ENCODE measurements at regions not wholly inside any gene's neighbourhood (a gene's known extent, or its start where the extent isn't known, plus 50 kb on each side); places are given as distances from the start of the nearest gene placed in this dataset.

- no peak overlapping the region for H2AFZ ChIP-seq (ENCODE audit: control insufficient read depth, low read depth, low read length)
- H3K9ac ChIP-seq (ENCODE audit: control insufficient read depth, insufficient read depth, low read length): no peak overlapping the region
- FAIRE-seq: no peak
- 82% methylated on average over 10 of the region's 11 CpGs for WGBS (ENCODE audit: insufficient coverage, insufficient replicate concordance, low lambda C conversion rate, missing lambda C conversion rate)
- H3K79me2 ChIP-seq (ENCODE audit: control insufficient read depth, insufficient read depth, low read length): no peaks in the 10 kb centered on the region
- POLR2A ChIA-PET: no interaction called here
- no peak for DNase-seq (ENCODE audit: low read depth, low spot score)
- no peaks in the 10 kb centered on the region for H4K20me1 ChIP-seq (ENCODE audit: control insufficient read depth, insufficient read depth)
- CTCF ChIA-PET: interaction anchor here (1.3 to 1.8 kb wide), 4 partner anchors 14 to 87 kb away, joined by 4 to 24 read pairs (median 7); no protein-coding TSS in a partner anchor
- H3K27me3 ChIP-seq (replicated peaks in 1 of 2; ENCODE audit: control insufficient read depth in 2 of 2, insufficient read depth in 2 of 2, low read length in 1 of 2): no peaks in the 10 kb centered on the region
- SMC1A ChIA-PET (ENCODE audit: uncharacterized antibody, unreplicated experiment): interaction anchor here (1.0 to 1.6 kb wide), 4 partner anchors 9 to 143 kb away, joined by 3 read pairs; no protein-coding TSS in a partner anchor
- H3K27ac ChIP-seq (ENCODE audit: control insufficient read depth, insufficient read depth): no peak overlapping the region
- BruUV-seq (replicated peaks): no TSS peak
- no peak overlapping the region for H3K4me2 ChIP-seq (ENCODE audit: control insufficient read depth, insufficient read depth)
- in situ Hi-C loops (cut with MboI): no loop called here
- no peaks in the 10 kb centered on the region; the same call in 2 of the 3 replicates for H3K9me3 ChIP-seq (replicated peaks; ENCODE audit: control insufficient read depth, insufficient read depth, low read length)
- H3K4me3 ChIP-seq: no peak overlapping the region
- no peaks in the 10 kb centered on the region for H3K36me3 ChIP-seq (ENCODE audit: control insufficient read depth in 2 of 2, insufficient read depth in 2 of 2, low read length in 1 of 2)
- no peak for TF ChIP-seq TCF7 (IDR thresholded peaks at IDR 0.05; ENCODE audit: borderline replicate concordance)
- no peak for TF ChIP-seq NKRF (conservative IDR thresholded peaks at IDR 0.05)
- TF ChIP-seq SPI1 (IDR thresholded peaks at IDR 0.05; ENCODE audit: borderline replicate concordance, insufficient read depth, low read depth, low read length): no peak
- no peak for TF ChIP-seq KDM1A (IDR thresholded peaks at IDR 0.05; ENCODE audit: borderline replicate concordance)
- no peak for TF ChIP-seq SRF (IDR thresholded peaks at IDR 0.05; ENCODE audit: low read depth in 2 of 2, low read length in 2 of 2)
- no peak for TF ChIP-seq RB1 (IDR thresholded peaks at IDR 0.05; ENCODE audit: borderline replicate concordance)
- no peak for TF ChIP-seq BCL11A (IDR thresholded peaks at IDR 0.05; ENCODE audit: low read depth, low read length)
- no peak for TF ChIP-seq IRF4 (IDR thresholded peaks at IDR 0.05; ENCODE audit: low read depth, low read length)
- no peak for TF ChIP-seq TCF3 (IDR thresholded peaks at IDR 0.05; ENCODE audit: borderline replicate concordance, insufficient read depth, low read depth, low read length)
- no peak for TF ChIP-seq SP1 (IDR thresholded peaks at IDR 0.05; ENCODE audit: low read depth, low read length)
- TF ChIP-seq, protein P1, sequence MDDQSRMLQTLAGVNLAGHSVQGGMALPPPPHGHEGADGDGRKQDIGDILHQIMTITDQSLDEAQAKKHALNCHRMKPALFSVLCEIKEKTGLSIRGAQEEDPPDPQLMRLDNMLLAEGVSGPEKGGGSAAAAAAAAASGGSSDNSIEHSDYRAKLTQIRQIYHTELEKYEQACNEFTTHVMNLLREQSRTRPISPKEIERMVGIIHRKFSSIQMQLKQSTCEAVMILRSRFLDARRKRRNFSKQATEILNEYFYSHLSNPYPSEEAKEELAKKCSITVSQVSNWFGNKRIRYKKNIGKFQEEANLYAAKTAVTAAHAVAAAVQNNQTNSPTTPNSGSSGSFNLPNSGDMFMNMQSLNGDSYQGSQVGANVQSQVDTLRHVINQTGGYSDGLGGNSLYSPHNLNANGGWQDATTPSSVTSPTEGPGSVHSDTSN (IDR thresholded peaks at IDR 0.05; ENCODE audit: insufficient replicate concordance, low read depth, low read length): no peak
- TF ChIP-seq SMARCA5 (IDR thresholded peaks at IDR 0.05): no peak
- no peak for TF ChIP-seq MEF2B (IDR thresholded peaks at IDR 0.05; ENCODE audit: partially characterized antibody, poor library complexity, severe bottlenecking)
- no peak for TF ChIP-seq ZNF622 (IDR thresholded peaks at IDR 0.05)
- no peak for TF ChIP-seq NRF1 (conservative IDR thresholded peaks at IDR 0.05; ENCODE audit: low read depth, low read length)
- TF ChIP-seq ZBTB11 (CRISPR knock-in tag; IDR thresholded peaks at IDR 0.05): no peak
- no peak for ATAC-seq
- RAD21 ChIA-PET (ENCODE audit: unreplicated experiment): no interaction called here
- no peaks in the 10 kb centered on the region for H3K4me1 ChIP-seq (ENCODE audit: control insufficient read depth, insufficient read depth, low read length)
- intact Hi-C loops (cut with micrococcal nuclease; ENCODE audit: unreplicated experiment): no loop called here
These were observed 82.4 kb downstream of the RTP5 start for GRCh38 chr2:241951920-241952319.
